ENCODE measurements at regions not wholly inside any gene's neighbourhood (a gene's known extent, or its start where the extent isn't known, plus 50 kb on each side); places are given as distances from the start of the nearest gene placed in this dataset.

GRCh38 chr3:171977860-171978259, 61.5 kb upstream of the FNDC3B start:
- 82% methylated on average over 2 of the region's 2 CpGs for WGBS
- no peak for TF ChIP-seq EGR1 (IDR thresholded peaks at IDR 0.05; ENCODE audit: low read depth in 2 of 2)
- TF ChIP-seq ZBTB33 (IDR thresholded peaks at IDR 0.05), result no peak
- TF ChIP-seq JUND (IDR thresholded peaks at IDR 0.05), result no peak
- no peak for TF ChIP-seq YY1 (IDR thresholded peaks at IDR 0.05)
- no peak for TF ChIP-seq HNF4G (IDR thresholded peaks at IDR 0.05)
- no peak for TF ChIP-seq FOXA1 (IDR thresholded peaks at IDR 0.05)
- no peak for TF ChIP-seq RAD21 (IDR thresholded peaks at IDR 0.05)
- TF ChIP-seq MAX (IDR thresholded peaks at IDR 0.05), result no peak
- no peak for TF ChIP-seq SP1 (IDR thresholded peaks at IDR 0.05)
- TF ChIP-seq GABPA (IDR thresholded peaks at IDR 0.05 in 1 of 2, conservative IDR thresholded peaks at IDR 0.05 in 1 of 2), result no peak
- TF ChIP-seq FOXA2 (IDR thresholded peaks at IDR 0.05), result no peak
- TF ChIP-seq REST (IDR thresholded peaks at IDR 0.05), result no peak
- TF ChIP-seq TAF1 (conservative IDR thresholded peaks at IDR 0.05), result no peak
- TF ChIP-seq RXRA (IDR thresholded peaks at IDR 0.05), result no peak
- TF ChIP-seq ATF3 (IDR thresholded peaks at IDR 0.05), result no peak
- TF ChIP-seq HNF4A (conservative IDR thresholded peaks at IDR 0.05), result no peak
- no peak overlapping the region for H3K27ac ChIP-seq (ENCODE audit: low read depth in 1 of 2, low read length in 2 of 2)

GRCh38 chr3:171978390-171978789, 61.0 kb upstream of the FNDC3B start:
- Histone ChIP-seq H3K27me3 (ENCODE audit: control insufficient read depth in 4 of 4, insufficient read depth in 4 of 4, low read length in 3 of 4) (no peaks in the 10 kb centered on the region), H3K36me3 (ENCODE audit: control insufficient read depth in 4 of 4, insufficient read depth in 3 of 4, low read depth in 1 of 4, low read length in 3 of 4) (no peaks in the 10 kb centered on the region), H3K4me3 (ENCODE audit: low read depth in 1 of 3, low read length in 3 of 3) (no peak overlapping the region), H3K9ac (ENCODE audit: low read depth in 1 of 2, low read length in 2 of 2) (no peak overlapping the region), H3K9me3 (ENCODE audit: control insufficient read depth in 4 of 4, low read length in 3 of 4) (no peaks in the 10 kb centered on the region), H3K27ac (ENCODE audit: low read depth in 1 of 2, low read length in 2 of 2) (no peak overlapping the region), H3K4me1 (ENCODE audit: control insufficient read depth in 4 of 4, insufficient read depth in 4 of 4, low read length in 3 of 4) (peaks cover 2 to 4% (median 3%) of the 10 kb centered on the region in 4 donors)
- 95% methylated on average over 5 of the region's 5 CpGs for WGBS
- no peak for TF ChIP-seq RAD21 (IDR thresholded peaks at IDR 0.05)
- TF ChIP-seq YY1 (IDR thresholded peaks at IDR 0.05), result no peak
- TF ChIP-seq ZBTB33 (IDR thresholded peaks at IDR 0.05), result no peak
- no peak for TF ChIP-seq ATF3 (IDR thresholded peaks at IDR 0.05)
- TF ChIP-seq HNF4A (conservative IDR thresholded peaks at IDR 0.05), result no peak
- TF ChIP-seq SP1 (IDR thresholded peaks at IDR 0.05), result no peak
- TF ChIP-seq NR2F2 (IDR thresholded peaks at IDR 0.05), result no peak
- TF ChIP-seq FOXA1 (IDR thresholded peaks at IDR 0.05), result no peak
- TF ChIP-seq FOXA2 (IDR thresholded peaks at IDR 0.05), result no peak
- no peak for TF ChIP-seq MAX (IDR thresholded peaks at IDR 0.05)
- TF ChIP-seq EGR1 (IDR thresholded peaks at IDR 0.05; ENCODE audit: low read depth in 2 of 2), result no peak
- no peak for TF ChIP-seq GABPA (IDR thresholded peaks at IDR 0.05 in 1 of 2, conservative IDR thresholded peaks at IDR 0.05 in 1 of 2)
- no peak for TF ChIP-seq TAF1 (conservative IDR thresholded peaks at IDR 0.05)
- DNase-seq (ENCODE audit: low spot score), result no peak

More at GRCh38 chr3:171977860-171978259, 61.5 kb upstream of the FNDC3B start:
- Histone ChIP-seq H3K9me3 (ENCODE audit: control insufficient read depth in 4 of 4, low read length in 3 of 4) (no peaks in the 10 kb centered on the region), H3K4me1 (ENCODE audit: control insufficient read depth in 4 of 4, insufficient read depth in 4 of 4, low read length in 3 of 4) (peaks cover 2 to 8% (median 6%) of the 10 kb centered on the region in 4 donors), H3K27me3 (ENCODE audit: control insufficient read depth in 4 of 4, insufficient read depth in 4 of 4, low read length in 3 of 4) (no peaks in the 10 kb centered on the region), H3K4me3 (ENCODE audit: low read depth in 1 of 3, low read length in 3 of 3) (no peak overlapping the region), H3K9ac (ENCODE audit: low read depth in 1 of 2, low read length in 2 of 2) (no peak overlapping the region), H3K36me3 (ENCODE audit: control insufficient read depth in 4 of 4, insufficient read depth in 3 of 4, low read depth in 1 of 4, low read length in 3 of 4) (no peaks in the 10 kb centered on the region)
- no peak for DNase-seq (ENCODE audit: low spot score)
